Stimulated activated CD4-positive, alpha-beta T cell treated with anti-CD3 and anti-CD28 coated beads, TNF-alpha, amount 100 ng/mL, for 1 hour (primary cell): ENCODE measurements at regions not wholly inside any gene's neighbourhood (a gene's known extent, or its start where the extent isn't known, plus 50 kb on each side); places are given as distances from the start of the nearest gene placed in this dataset.
"Not testable (repeated sequence)": the region's sequence is repeated elsewhere in the genome, so short reads cannot be mapped to it uniquely, and the experiment has no call there.

Source experiments
- DNase-seq, 3 donors: peaks; one replicate each; pipeline ENCODE4 v3.0.0-alpha.2; 2020; ENCODE audit warnings: low read depth in 3 of 3, low spot score in 1 of 3

GRCh38 chrX:109172091-109172602 lies 309.7 kb downstream of the GUCY2F start:
- DNase-seq: no peak

GRCh38 chrX:109155161-109155560 lies 326.7 kb downstream of the GUCY2F start:
- DNase-seq: no peak

- not testable (repeated sequence) for DNase-seq
Measured at GRCh38 chrX:109144173-109144572, 337.7 kb downstream of the GUCY2F start.

- DNase-seq: no peak
Measured at GRCh38 chrX:109140463-109140862, 341.4 kb downstream of the GUCY2F start.

- no peak for DNase-seq
Measured at GRCh38 chrX:109134777-109135176, 347.1 kb downstream of the GUCY2F start.

- no peak for DNase-seq
Measured at GRCh38 chrX:109125304-109125703, 356.6 kb downstream of the GUCY2F start.

GRCh38 chrX:109089359-109089758 lies 353.0 kb upstream of the IRS4 start:
- DNase-seq: no peak

GRCh38 chrX:109077788-109078187 lies 341.4 kb upstream of the IRS4 start:
- DNase-seq: no peak

- peak in 1 of 3 donors; percentile 0 for DNase-seq
Measured at GRCh38 chrX:109054181-109054581, 317.8 kb upstream of the IRS4 start.

GRCh38 chrX:109049903-109050302 lies 313.5 kb upstream of the IRS4 start:
- no peak for DNase-seq

GRCh38 chrX:109049416-109049815 lies 313.1 kb upstream of the IRS4 start:
- no peak for DNase-seq

GRCh38 chrX:109040057-109040456 lies 303.7 kb upstream of the IRS4 start:
- no peak for DNase-seq

GRCh38 chrX:109036624-109037023 lies 300.3 kb upstream of the IRS4 start:
- no peak for DNase-seq

GRCh38 chrX:108993909-108994308 lies 257.5 kb upstream of the IRS4 start:
- DNase-seq: no peak

- DNase-seq: not testable (repeated sequence)
Measured at GRCh38 chrX:108972899-108973298, 236.5 kb upstream of the IRS4 start.

GRCh38 chrX:108947205-108947604 lies 210.8 kb upstream of the IRS4 start:
- no peak for DNase-seq

- no peak for DNase-seq
Measured at GRCh38 chrX:108946531-108946930, 210.2 kb upstream of the IRS4 start.

GRCh38 chrX:108945883-108946523 lies 209.6 kb upstream of the IRS4 start:
- no peak for DNase-seq

- DNase-seq: no peak
Measured at GRCh38 chrX:108914791-108915190, 178.4 kb upstream of the IRS4 start.

GRCh38 chrX:108903831-108904230 lies 167.5 kb upstream of the IRS4 start:
- DNase-seq: not testable (repeated sequence)

GRCh38 chrX:108900333-108900732 lies 164.0 kb upstream of the IRS4 start:
- no peak for DNase-seq

- not testable (repeated sequence) for DNase-seq
Measured at GRCh38 chrX:108896349-108896748, 160.0 kb upstream of the IRS4 start.

GRCh38 chrX:108892501-108892900 lies 156.1 kb upstream of the IRS4 start:
- no peak for DNase-seq
